Heart left ventricle (tissue), 13 donors: ENCODE measurements at regions not wholly inside any gene's neighbourhood (a gene's known extent, or its start where the extent isn't known, plus 50 kb on each side); places are given as distances from the start of the nearest gene placed in this dataset.

Source experiments
- POLR2A ChIP-seq, 2 donors: fragments of 450-650 bp; IDR thresholded peaks; one replicate each; pipeline ENCODE4 v1.6.1; 2017; ENCODE audit warnings: antibody characterized with exemption in 2 of 2, mild to moderate bottlenecking in 2 of 2, moderate library complexity in 2 of 2
- TF ChIP-seq, protein P1 (sequence below), 12 donors: fragments of 200-600 bp; sonication (generic) in 4 of 12; IDR thresholded peaks; one replicate each; pipeline versions ENCODE4 v1.5.0 to v1.8.0; 2018 to 2022; ENCODE audit warnings: antibody characterized with exemption in 12 of 12, mild to moderate bottlenecking in 5 of 12
- donor health status: ischemic (EF 13 %, LVEDD 7.1; RV severe dilation, severe dysfunction).
- donor health status: DM: no; HTN: yes; CAD: no.
- donor health status: DM: no; HTN: no; CAD: no.
- donor health status: ischemic (EF 25% LVEDD 6.9; RV normal size, moderate dysfunction).
- donor health status: ischemic (EF 25% LVEDD 5.7; RV mildly dilated, moderate dysfunction).
- donor health status: ischemic (EF 35%, LVEDD 5.7; RV mildly dilated, moderate dysfunction).
- donor health status: nonischemic (EF 11% LVEDD 7.7; RV severe dilation, severe dysfunction).
- donor health status: DM: yes; HTN: yes; CAD: no.
- donor health status: PGD.
- donor health status: ischemic (EF 29% LVEDD 5.4; RV normal size, mild dysfunction).
- donor health status: nonischemic (EF 23%, LVEDD 6.1; RV moderate dilation, normal function).

DNA sequence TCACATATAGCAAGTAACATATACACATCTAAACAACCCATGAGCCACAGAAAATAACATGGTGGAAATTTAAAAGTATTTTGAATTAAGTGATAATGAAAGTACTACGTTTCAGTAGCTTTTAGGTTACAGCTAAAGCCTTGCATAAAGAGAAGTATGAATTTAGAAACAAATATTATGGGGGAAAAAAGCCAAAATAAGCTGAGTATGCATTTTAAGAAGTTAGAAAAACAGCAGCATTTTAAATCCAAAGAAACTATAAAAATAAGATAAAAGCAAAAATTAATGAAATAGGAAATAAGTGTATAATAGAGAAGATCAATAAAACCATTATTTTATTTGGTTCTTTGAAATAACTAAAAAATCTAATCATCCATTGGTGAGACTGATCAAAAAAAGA lies 89.8 kb upstream of the ARHGEF7 start:
- TF ChIP-seq, protein P1, sequence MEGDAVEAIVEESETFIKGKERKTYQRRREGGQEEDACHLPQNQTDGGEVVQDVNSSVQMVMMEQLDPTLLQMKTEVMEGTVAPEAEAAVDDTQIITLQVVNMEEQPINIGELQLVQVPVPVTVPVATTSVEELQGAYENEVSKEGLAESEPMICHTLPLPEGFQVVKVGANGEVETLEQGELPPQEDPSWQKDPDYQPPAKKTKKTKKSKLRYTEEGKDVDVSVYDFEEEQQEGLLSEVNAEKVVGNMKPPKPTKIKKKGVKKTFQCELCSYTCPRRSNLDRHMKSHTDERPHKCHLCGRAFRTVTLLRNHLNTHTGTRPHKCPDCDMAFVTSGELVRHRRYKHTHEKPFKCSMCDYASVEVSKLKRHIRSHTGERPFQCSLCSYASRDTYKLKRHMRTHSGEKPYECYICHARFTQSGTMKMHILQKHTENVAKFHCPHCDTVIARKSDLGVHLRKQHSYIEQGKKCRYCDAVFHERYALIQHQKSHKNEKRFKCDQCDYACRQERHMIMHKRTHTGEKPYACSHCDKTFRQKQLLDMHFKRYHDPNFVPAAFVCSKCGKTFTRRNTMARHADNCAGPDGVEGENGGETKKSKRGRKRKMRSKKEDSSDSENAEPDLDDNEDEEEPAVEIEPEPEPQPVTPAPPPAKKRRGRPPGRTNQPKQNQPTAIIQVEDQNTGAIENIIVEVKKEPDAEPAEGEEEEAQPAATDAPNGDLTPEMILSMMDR (IDR thresholded peaks at IDR 0.05), result no peak
- TF ChIP-seq POLR2A (IDR thresholded peaks at IDR 0.05), result no peak
